Astrocyte of the spinal cord (primary cell): ENCODE measurements at regions not wholly inside any gene's neighbourhood (a gene's known extent, or its start where the extent isn't known, plus 50 kb on each side); places are given as distances from the start of the nearest gene placed in this dataset.

Experiments used
- DNase-seq: peaks from one replicate; pipeline ENCODE4 v3.0.0; 2011; ENCODE audit warnings: low read depth, low spot score
- H3K4me3 ChIP-seq: 2 replicates; pipeline ENCODE4 v1.5.1; 2011; ENCODE audit warnings: low read depth, mild to moderate bottlenecking, low read length, moderate library complexity
- in situ Hi-C: cut with HindIII; loops from 2 replicates; pipeline ENCODE4 v1.10.0; 2017; ENCODE audit warnings: low sequenced_read_pairs
- TF ChIP-seq, protein P1 (sequence below): IDR thresholded peaks from 2 replicates; pipeline ENCODE4 v1.5.1; 2012; ENCODE audit warnings: low read depth, mild to moderate bottlenecking, low read length, inconsistent platforms

DNA sequence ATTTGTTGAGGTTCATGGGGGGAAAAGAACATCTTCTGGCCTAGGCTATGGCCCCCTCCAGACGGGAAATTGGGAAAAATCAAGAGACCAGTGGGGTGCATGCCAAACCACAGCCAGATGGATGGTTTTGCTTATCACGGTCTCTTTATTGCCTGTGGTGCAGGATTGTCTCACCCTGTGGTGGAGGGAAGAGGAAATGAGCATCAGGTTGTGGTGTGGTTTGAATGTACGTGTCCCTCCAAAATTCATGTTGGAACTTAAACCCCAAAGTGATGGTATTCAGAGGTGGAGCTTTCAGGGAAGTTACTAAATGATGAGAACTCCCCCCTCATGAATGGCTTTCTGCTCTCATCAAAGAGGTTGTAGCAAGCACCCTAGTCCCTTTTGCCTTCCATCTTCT lies 525.7 kb downstream of the NPHP4 start:
- DNase-seq = no peak
- in situ Hi-C loops = no loop called here
- TF ChIP-seq, protein P1, sequence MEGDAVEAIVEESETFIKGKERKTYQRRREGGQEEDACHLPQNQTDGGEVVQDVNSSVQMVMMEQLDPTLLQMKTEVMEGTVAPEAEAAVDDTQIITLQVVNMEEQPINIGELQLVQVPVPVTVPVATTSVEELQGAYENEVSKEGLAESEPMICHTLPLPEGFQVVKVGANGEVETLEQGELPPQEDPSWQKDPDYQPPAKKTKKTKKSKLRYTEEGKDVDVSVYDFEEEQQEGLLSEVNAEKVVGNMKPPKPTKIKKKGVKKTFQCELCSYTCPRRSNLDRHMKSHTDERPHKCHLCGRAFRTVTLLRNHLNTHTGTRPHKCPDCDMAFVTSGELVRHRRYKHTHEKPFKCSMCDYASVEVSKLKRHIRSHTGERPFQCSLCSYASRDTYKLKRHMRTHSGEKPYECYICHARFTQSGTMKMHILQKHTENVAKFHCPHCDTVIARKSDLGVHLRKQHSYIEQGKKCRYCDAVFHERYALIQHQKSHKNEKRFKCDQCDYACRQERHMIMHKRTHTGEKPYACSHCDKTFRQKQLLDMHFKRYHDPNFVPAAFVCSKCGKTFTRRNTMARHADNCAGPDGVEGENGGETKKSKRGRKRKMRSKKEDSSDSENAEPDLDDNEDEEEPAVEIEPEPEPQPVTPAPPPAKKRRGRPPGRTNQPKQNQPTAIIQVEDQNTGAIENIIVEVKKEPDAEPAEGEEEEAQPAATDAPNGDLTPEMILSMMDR = no peak
- H3K4me3 ChIP-seq = no peak overlapping the region

- in situ Hi-C loops = no loop called here
- DNase-seq = no peak
- TF ChIP-seq, protein P1 = no peak
- no peak overlapping the region for H3K4me3 ChIP-seq
Measured at GRCh38 chr1:5465281-5465711, 526.9 kb downstream of the NPHP4 start.

DNA sequence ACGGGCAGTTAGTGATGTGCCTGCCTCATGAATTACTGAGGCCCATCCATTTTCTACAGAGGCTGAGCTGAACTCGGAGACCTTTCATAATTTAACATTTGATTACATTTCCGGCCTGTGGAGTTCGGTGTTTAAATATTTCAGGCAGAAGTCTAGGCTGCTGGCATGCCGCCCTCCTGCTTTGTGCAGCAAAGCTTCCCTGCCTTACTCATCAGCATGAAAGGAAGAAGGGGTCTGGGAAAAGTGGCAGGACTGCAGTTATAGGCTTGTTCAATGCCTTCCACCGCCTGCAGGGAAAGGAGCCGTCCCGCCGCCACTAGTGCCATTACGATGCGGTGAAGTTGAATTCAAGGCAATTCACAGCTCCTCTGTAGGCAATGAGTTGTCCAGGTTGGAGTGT lies 527.9 kb downstream of the NPHP4 start:
- in situ Hi-C loops = no loop called here
- DNase-seq = no peak
- no peak overlapping the region for H3K4me3 ChIP-seq
- TF ChIP-seq, protein P1 = no peak

- H3K4me3 ChIP-seq = no peak overlapping the region
- no peak for DNase-seq
- TF ChIP-seq, protein P1 = no peak
- in situ Hi-C loops = no loop called here
Measured at GRCh38 chr1:5460974-5461373, 531.3 kb downstream of the NPHP4 start.

DNA sequence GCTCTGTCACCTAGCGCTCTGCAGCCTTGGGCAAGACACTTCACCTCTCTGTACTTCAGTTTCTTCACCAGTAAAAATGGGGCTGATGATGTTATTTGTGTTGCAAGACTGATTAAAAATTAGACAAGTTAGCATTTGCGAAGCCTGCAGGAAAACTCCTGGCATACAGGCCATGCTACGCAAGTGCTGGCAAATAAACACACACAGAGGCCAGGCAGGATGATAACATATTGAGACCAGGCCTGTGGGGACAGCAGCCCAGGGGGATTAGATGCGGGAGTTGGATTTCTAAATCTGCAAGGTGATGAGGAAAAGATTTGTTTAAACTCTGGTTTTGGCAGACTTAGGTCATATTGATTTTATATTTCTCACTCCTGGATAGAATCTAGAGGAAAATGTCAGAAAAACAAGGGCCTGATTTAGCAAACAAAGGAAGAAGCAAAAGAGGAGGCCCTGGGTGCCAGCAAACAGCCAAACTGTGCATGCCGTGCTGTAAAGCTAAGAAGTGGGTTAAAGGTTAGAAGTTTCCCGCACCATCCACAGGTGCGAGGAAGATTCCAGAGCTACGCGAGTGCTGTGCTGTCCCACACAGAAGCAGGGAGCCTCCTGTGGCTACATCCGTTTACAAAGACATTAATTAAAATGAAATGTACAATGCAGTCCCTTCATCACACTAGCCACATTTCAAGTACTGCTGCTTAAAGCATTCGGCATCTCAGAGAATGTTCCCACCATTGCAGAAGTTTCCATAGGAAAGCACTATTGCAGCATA lies 532.2 kb downstream of the NPHP4 start:
- in situ Hi-C loops = no loop called here
- TF ChIP-seq, protein P1 = no peak
- no peak overlapping the region for H3K4me3 ChIP-seq
- DNase-seq = no peak

DNA sequence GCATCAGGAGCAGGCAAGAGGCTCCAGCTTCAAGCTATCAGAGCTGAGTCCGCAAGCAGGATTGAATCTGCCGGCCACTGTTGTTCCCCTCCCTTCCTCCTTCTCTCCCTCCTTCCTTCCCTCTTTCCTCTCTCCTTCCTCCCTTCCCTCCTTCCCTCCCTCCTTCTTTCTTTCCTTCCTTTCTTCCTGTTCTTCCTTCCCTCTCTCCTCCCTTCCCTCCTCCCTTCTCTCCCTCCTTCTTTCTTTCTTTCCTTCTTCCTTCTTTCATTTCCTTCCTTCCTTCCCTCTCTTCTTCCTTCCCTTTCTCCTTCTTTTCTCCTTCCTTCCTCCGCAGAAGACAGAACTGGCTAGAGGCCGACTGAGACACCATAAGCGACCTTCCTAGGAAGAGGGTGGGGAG lies 534.0 kb downstream of the NPHP4 start:
- no peak for DNase-seq
- H3K4me3 ChIP-seq = no peak overlapping the region
- TF ChIP-seq, protein P1 = no peak
- in situ Hi-C loops = no loop called here
